ENCODE measurements at regions not wholly inside any gene's neighbourhood (a gene's known extent, or its start where the extent isn't known, plus 50 kb on each side); places are given as distances from the start of the nearest gene placed in this dataset.

GRCh38 chr2:5491523-5491922 lies 200.7 kb upstream of the SOX11 start:
- no peak for DNase-seq (ENCODE audit: low read depth)

GRCh38 chr2:5493256-5493655 lies 198.9 kb upstream of the SOX11 start:
- DNase-seq (ENCODE audit: low read depth): no peak

- no peak for DNase-seq (ENCODE audit: low read depth)
These were observed 198.0 kb upstream of the SOX11 start for GRCh38 chr2:5494212-5494611.

GRCh38 chr2:5495586-5495985 lies 196.6 kb upstream of the SOX11 start:
- no peak for DNase-seq (ENCODE audit: low read depth)

GRCh38 chr2:5497874-5498273 lies 194.3 kb upstream of the SOX11 start:
- no peak for DNase-seq (ENCODE audit: low read depth)

- no peak for DNase-seq (ENCODE audit: low read depth)
These were observed 190.4 kb upstream of the SOX11 start for GRCh38 chr2:5501807-5502206.

- DNase-seq (ENCODE audit: low read depth): no peak
These were observed 189.8 kb upstream of the SOX11 start for GRCh38 chr2:5502385-5502784.

- DNase-seq (ENCODE audit: low read depth): no peak
These were observed 187.4 kb upstream of the SOX11 start for GRCh38 chr2:5504756-5505155.

- no peak for DNase-seq (ENCODE audit: low read depth)
These were observed 184.8 kb upstream of the SOX11 start for GRCh38 chr2:5507367-5507766.

- DNase-seq (ENCODE audit: low read depth): no peak
These were observed 182.8 kb upstream of the SOX11 start for GRCh38 chr2:5509362-5509761.

- no peak for DNase-seq (ENCODE audit: low read depth)
These were observed 182.1 kb upstream of the SOX11 start for GRCh38 chr2:5510082-5510481.

GRCh38 chr2:5515693-5516092 lies 176.5 kb upstream of the SOX11 start:
- DNase-seq (ENCODE audit: low read depth): no peak

- DNase-seq (ENCODE audit: low read depth): no peak
These were observed 172.9 kb upstream of the SOX11 start for GRCh38 chr2:5519286-5519685.

- DNase-seq (ENCODE audit: low read depth): peak; percentile 4
These were observed 171.7 kb upstream of the SOX11 start for GRCh38 chr2:5520463-5520972.

- DNase-seq (ENCODE audit: low read depth): no peak
These were observed 170.7 kb upstream of the SOX11 start for GRCh38 chr2:5521461-5521860.

GRCh38 chr2:5524551-5524950 lies 167.6 kb upstream of the SOX11 start:
- DNase-seq (ENCODE audit: low read depth): no peak

- DNase-seq (ENCODE audit: low read depth): no peak
These were observed 163.5 kb upstream of the SOX11 start for GRCh38 chr2:5528706-5529105.

- no peak for DNase-seq (ENCODE audit: low read depth)
These were observed 162.0 kb upstream of the SOX11 start for GRCh38 chr2:5530011-5530696.

GRCh38 chr2:5535301-5535700 lies 156.9 kb upstream of the SOX11 start:
- DNase-seq (ENCODE audit: low read depth): no peak

GRCh38 chr2:5537180-5537688 lies 154.9 kb upstream of the SOX11 start:
- no peak for DNase-seq (ENCODE audit: low read depth)

GRCh38 chr2:5538313-5538712 lies 153.9 kb upstream of the SOX11 start:
- no peak for DNase-seq (ENCODE audit: low read depth)

- no peak for DNase-seq (ENCODE audit: low read depth)
These were observed 153.4 kb upstream of the SOX11 start for GRCh38 chr2:5538772-5539171.

- no peak for DNase-seq (ENCODE audit: low read depth)
These were observed 152.7 kb upstream of the SOX11 start for GRCh38 chr2:5539282-5540165.

Measured in iris pigment epithelial cell (primary cell).